ENCODE measurements at regions not wholly inside any gene's neighbourhood (a gene's known extent, or its start where the extent isn't known, plus 50 kb on each side); places are given as distances from the start of the nearest gene placed in this dataset.

- DNase-seq (ENCODE audit: low read depth): no peak
- Histone ChIP-seq H3K4me3 (ENCODE audit: low read depth, low read length) (no peak overlapping the region), H3K27me3 (ENCODE audit: control insufficient read depth, insufficient read depth, low read length) (no peaks in the 10 kb centered on the region), H3K36me3 (ENCODE audit: control insufficient read depth, insufficient read depth, low read length) (no peaks in the 10 kb centered on the region)
- ChIA-PET CTCF (no interaction called here), POLR2A (no interaction called here)
- TF ChIP-seq CTCF (IDR thresholded peaks at IDR 0.05; ENCODE audit: insufficient read depth, low read depth, low read length): no peak
Measured at GRCh38 chr4:187865914-187866313, 129.7 kb upstream of the ZFP42 start.

DNA sequence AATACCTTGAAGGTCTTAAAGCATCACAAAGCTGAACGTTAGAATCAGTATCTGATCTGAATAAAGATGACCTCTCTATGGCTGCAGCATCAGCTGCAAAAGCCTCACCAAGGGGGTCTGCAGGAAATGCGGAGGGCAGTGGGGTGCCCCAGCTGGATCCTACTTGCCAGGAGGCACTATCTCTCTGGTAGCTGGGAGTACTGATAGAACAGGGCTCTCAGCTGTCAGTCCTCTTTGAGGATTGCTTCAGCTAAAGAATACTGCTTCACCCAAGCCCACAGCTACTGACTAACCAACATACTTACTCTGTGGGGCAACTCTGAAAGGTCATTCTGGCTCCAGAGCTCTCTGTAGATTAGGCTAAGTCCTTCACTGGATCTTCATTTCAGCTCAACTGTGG lies 112.5 kb upstream of the ZFP42 start:
- TF ChIP-seq CTCF (IDR thresholded peaks at IDR 0.05; ENCODE audit: insufficient read depth, low read depth, low read length): no peak
- ChIA-PET POLR2A (no interaction called here), CTCF (no interaction called here)
- no peaks in the 10 kb centered on the region for H3K27me3 ChIP-seq (ENCODE audit: control insufficient read depth, insufficient read depth, low read length)
- DNase-seq (ENCODE audit: low read depth): no peak
- no peaks in the 10 kb centered on the region for H3K36me3 ChIP-seq (ENCODE audit: control insufficient read depth, insufficient read depth, low read length)
- H3K4me3 ChIP-seq (ENCODE audit: low read depth, low read length): no peak overlapping the region

GRCh38 chr4:187883836-187884475 lies 111.6 kb upstream of the ZFP42 start:
- CTCF ChIA-PET: no interaction called here
- Histone ChIP-seq H3K27me3 (ENCODE audit: control insufficient read depth, insufficient read depth, low read length) (no peaks in the 10 kb centered on the region), H3K36me3 (ENCODE audit: control insufficient read depth, insufficient read depth, low read length) (no peaks in the 10 kb centered on the region), H3K4me3 (ENCODE audit: low read depth, low read length) (no peak overlapping the region)
- no peak for DNase-seq (ENCODE audit: low read depth)
- no peak for TF ChIP-seq CTCF (IDR thresholded peaks at IDR 0.05; ENCODE audit: insufficient read depth, low read depth, low read length)
- POLR2A ChIA-PET: no interaction called here

- no peak for TF ChIP-seq CTCF (IDR thresholded peaks at IDR 0.05; ENCODE audit: insufficient read depth, low read depth, low read length)
- H3K27me3 ChIP-seq (ENCODE audit: control insufficient read depth, insufficient read depth, low read length): no peaks in the 10 kb centered on the region
- H3K4me3 ChIP-seq (ENCODE audit: low read depth, low read length): no peak overlapping the region
- no peaks in the 10 kb centered on the region for H3K36me3 ChIP-seq (ENCODE audit: control insufficient read depth, insufficient read depth, low read length)
- CTCF ChIA-PET: no interaction called here
- POLR2A ChIA-PET: no interaction called here
- DNase-seq (ENCODE audit: low read depth): no peak
Measured at GRCh38 chr4:187887906-187888305, 107.7 kb upstream of the ZFP42 start.

DNA sequence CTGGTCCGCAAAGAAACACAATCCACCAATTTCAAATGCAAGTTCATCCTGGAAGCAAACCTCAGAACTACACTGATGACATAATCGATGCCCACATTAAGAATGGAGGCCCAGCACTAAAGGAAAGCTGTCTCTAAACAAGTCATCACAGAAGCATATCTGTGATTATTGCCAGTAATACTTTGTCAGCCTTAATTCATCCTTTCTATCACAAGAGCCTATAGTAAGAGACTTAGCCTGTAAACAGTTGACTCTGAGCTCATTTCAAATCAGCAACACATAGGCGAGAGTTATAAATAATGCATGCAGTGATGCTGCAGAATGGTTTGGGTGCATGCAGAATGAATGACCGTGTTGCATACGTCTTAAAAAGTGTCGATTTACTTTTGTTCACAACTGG lies 105.9 kb upstream of the ZFP42 start:
- no peaks in the 10 kb centered on the region for H3K27me3 ChIP-seq (ENCODE audit: control insufficient read depth, insufficient read depth, low read length)
- POLR2A ChIA-PET: no interaction called here
- no peak for DNase-seq (ENCODE audit: low read depth)
- no peak overlapping the region for H3K4me3 ChIP-seq (ENCODE audit: low read depth, low read length)
- CTCF ChIA-PET: no interaction called here
- H3K36me3 ChIP-seq (ENCODE audit: control insufficient read depth, insufficient read depth, low read length): no peaks in the 10 kb centered on the region
- TF ChIP-seq CTCF (IDR thresholded peaks at IDR 0.05; ENCODE audit: insufficient read depth, low read depth, low read length): no peak

Data from BJ (cell line).